HG03378 (cell line): ENCODE measurements at regions not wholly inside any gene's neighbourhood (a gene's known extent, or its start where the extent isn't known, plus 50 kb on each side); places are given as distances from the start of the nearest gene placed in this dataset.
"Not testable (repeated sequence)": the region's sequence is repeated elsewhere in the genome, so short reads cannot be mapped to it uniquely, and the experiment has no call there.

Experiments used
- ATAC-seq: cut with Tn5 transposase; IDR thresholded peaks from one replicate; pipeline ENCODE4 v1.9.1; 2021; ENCODE audit warnings: mild to moderate bottlenecking, moderate library complexity; ENCODE audit not compliant: unreplicated experiment

- no peak for ATAC-seq
Measured at GRCh38 chr6:73980096-73980495, 284.1 kb downstream of the CD109 start.

GRCh38 chr6:73978330-73978729, 282.3 kb downstream of the CD109 start:
- no peak for ATAC-seq

DNA sequence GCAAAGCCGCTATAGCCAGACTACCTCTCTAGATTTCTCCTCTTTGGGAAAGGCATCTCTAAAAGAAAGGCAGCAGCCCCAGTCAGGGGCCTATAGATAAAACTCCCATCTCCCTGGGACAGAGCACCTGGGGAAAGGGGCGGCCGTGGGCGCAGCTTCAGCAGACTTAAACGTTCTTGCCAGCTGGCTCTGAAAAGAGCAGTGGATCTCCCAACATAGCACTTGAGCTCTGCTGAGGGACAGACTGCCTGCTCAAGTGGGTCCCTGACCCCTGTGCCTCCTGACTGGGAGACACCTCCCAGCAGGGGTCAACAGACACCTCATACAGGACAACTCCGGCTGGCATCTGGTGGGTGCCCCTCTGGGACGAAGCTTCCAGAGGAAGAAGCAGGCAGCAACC, 276.5 kb downstream of the CD109 start:
- ATAC-seq, result not testable (repeated sequence)

DNA sequence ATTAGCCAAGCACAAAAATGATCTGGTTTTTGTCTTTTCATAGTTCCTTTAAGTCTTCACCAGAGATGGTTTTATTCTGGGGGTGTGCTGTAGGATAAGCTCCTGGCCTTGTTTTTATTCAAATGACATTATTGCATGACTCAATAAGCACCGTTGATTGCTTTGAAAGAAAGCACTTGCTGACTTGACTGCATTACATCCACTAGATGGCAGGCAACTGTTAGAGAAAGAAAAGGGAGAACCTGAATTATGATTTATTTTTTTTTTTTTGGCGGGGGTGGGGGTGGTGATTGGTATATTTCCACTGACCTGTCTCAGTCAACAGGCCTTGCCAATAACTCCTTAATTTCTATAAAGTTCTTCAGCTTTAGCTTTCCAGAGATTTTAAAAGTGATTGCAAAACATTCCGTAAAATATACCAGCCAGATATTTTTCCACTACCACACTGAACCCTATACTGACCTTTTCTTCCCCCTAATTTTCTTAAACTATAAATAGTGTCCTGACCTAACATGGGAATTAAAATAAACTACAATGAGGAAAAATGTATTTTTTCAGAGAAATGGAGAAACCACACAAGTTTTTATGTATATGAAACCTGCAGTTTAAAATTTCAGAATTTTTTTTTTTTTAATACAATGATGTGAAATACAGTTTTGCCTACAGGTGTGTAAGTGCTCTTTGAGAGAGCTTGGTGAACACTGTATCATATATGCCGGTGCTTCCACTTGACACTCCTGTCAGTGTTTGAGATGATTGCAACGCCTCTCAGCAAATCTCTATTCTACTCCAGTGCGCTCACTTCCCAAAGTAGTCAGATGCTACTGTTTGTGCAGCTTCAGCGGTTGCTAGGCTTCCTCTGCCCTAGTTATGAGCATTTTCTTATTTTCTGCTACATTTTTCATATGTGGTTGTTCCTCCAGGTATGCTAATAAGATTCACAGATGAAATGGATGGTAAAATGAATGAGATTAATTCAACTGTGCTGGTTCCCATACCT, 274.3 kb downstream of the CD109 start:
- no peak for ATAC-seq

DNA sequence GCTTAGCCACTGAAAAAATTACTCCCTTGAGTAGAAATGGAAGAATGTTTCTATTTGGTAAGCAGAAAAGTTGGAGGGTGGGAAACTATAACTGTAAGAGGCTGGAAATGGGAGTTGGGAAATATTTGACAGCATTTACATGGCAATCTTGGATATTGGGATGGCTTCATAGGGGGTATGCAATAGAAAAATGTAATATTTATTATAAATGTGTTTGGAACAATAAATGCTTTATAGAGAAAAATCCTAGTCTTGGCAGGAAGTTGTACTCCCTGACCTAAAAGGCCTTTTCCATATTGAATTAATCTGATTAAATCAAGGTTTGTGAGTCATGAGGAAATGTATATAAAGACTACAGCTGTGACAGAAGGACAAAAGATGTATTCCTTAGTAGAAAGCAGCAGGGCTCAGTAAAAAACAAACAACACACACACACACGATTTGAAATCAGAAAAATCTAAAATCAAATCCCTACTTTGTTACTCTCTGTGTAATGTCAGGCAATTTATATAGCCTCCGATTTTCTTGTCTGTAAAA, 272.3 kb downstream of the CD109 start:
- no peak for ATAC-seq

- ATAC-seq, result no peak
Measured at GRCh38 chr6:73965539-73966029, 269.6 kb downstream of the CD109 start.

GRCh38 chr6:73964241-73964854, 268.3 kb downstream of the CD109 start:
- ATAC-seq, result no peak

- ATAC-seq, result no peak
Measured at GRCh38 chr6:73962884-73963283, 266.9 kb downstream of the CD109 start.

DNA sequence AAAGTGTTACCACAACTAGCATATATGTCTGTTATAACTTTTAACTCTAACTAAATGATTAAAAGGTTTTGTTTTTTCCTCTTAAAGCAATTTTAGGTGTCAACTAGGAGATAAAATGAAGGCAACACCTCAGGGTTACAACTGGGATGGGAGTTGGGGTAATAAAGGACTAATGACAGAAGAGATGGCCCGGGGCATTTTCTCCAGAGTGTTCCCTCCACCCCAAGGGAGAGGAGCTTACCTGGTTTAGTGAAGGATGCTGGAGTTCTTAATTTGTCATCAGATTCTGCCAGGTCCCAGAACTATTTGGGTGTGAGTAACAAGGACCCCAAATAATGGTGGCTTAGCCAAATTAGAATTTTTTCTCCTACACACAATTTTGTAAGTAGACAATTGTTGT, 260.3 kb downstream of the CD109 start:
- ATAC-seq, result no peak

GRCh38 chr6:73955800-73956199, 259.8 kb downstream of the CD109 start:
- ATAC-seq, result no peak

GRCh38 chr6:73954881-73955280, 258.9 kb downstream of the CD109 start:
- no peak for ATAC-seq

GRCh38 chr6:73951183-73951582, 255.2 kb downstream of the CD109 start:
- no peak for ATAC-seq

GRCh38 chr6:73943930-73944652, 248.1 kb downstream of the CD109 start:
- ATAC-seq, result no peak

GRCh38 chr6:73943411-73943810, 247.4 kb downstream of the CD109 start:
- no peak for ATAC-seq

DNA sequence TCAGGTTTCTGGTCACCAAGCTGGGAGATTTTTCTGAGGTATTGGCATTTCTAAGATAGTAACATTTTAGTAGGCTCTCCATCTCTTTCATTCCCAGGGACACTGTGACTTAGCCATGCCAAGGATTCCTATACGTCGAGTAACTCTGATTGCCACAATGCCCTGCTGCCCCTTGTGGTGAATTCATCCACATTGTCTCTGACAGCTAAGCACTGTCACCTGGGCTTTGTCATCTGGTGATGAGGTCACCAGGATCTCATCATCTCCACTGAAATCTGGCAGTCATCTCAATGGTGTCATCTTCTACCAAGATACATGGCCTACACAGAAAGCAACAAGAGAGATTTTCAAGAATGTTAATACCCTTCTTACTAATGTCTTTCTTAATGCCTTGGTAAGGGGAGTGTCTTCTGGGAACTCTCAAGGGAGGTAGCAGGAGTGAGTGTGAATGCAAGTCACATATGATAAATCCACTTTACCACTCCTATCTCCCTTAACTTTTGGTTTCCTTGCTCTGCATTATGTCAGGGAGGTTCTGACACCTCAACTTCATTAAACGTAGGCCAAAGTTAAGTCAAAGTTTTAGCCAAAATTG, 246.7 kb downstream of the CD109 start:
- ATAC-seq, result no peak

DNA sequence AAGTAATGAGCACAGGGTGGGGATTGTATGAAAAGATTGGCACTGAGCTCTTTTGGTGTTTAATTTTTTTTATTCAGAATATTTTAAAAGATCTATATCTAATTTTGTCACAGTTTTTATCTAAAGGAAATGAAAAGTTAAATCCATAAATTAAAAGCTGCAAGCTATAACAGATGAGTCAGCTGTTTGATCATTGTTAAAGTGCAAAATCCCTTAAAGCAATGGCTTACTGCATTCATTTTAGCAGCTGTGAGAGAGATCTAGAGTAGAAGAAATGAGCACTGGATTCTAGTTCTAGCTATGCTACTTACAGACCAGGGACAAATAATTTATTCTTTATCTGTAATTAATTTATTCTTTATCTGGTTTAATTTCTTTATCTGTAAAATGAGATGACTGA, 245.9 kb downstream of the CD109 start:
- ATAC-seq, result no peak

DNA sequence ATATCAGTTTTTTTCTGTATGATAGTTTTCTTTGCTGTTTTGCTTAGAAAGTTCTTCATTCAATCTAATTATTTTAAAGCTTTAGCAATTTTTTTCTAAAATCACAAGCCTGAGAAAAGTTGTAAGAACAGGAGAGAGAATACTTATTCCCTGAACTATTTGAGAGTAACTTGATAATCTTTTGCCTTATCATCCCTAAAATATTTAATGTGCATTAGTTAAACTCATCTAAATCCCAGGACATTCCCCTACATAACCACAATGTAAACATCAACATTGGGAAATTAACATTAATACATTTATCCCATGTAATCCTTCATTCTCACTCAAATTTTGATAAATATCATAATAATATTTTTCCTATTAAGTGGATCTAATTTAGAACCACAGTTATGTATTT, 241.8 kb downstream of the CD109 start:
- no peak for ATAC-seq

DNA sequence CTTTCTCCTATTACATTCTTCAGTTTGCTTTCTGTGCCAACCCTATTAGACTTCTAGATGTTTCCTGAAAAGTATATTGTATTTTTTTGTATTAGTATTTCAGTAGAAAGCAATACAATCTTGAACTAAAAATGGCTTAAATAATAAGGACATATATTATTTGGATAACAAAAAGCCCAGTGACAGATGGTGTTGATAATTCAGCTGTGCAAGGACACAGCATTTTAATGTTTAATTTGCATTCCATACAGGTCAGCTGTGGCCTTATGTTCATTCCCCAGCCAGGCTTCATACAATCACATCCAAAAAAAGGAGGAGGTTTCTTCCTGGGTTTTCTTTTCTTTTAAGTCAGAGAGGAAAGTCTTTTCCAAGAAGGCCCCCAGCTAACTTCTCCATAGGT, 236.9 kb downstream of the CD109 start:
- no peak for ATAC-seq

GRCh38 chr6:73929405-73929804, 233.4 kb downstream of the CD109 start:
- no peak for ATAC-seq

GRCh38 chr6:73927421-73927820, 231.4 kb downstream of the CD109 start:
- ATAC-seq, result no peak

DNA sequence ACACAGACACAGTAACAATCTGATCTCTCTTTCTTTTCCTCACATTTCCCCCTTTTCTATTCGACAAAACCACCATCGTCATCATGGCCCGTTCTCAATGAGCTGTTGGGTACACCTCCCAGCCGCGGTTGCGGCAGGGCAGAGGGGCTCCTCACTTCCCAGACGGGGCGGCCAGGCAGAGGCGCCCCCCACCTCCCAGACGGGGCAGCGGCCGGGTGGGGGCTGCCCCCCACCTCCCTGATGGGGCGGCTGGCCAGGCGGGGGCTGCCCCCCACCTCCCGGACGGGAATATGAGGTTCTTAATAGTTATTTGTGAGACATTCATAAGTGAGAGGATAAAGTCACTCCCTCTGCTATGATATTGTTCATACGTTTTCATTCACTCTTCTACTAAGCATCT, 229.7 kb downstream of the CD109 start:
- not testable (repeated sequence) for ATAC-seq
